ENCODE measurements at regions not wholly inside any gene's neighbourhood (a gene's known extent, or its start where the extent isn't known, plus 50 kb on each side); places are given as distances from the start of the nearest gene placed in this dataset.

DNA sequence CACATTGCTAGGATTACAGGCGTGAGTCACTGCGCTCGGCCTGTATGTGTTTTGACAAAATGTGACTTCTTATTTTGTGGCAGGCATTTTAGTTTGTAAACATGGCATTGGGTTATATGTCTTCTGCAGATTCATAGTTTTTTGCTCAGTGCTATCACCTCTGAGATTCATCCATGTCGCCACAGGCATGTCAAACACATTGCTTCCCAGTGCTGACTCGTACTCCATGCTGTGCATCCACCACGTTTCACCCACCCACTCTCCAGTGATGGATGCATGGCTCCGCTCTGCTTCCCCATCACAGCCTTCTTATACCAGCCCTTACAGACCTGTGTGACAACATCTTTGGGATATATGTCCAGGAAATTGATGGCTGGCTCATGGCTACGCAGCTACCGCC is 158.8 kb downstream of the GAS1 start:
- Histone ChIP-seq H3K23ac (ENCODE audit: low read depth, low read length, poor library complexity) (no peak overlapping the region), H2BK15ac (ENCODE audit: low read length) (no peak overlapping the region), H4K91ac (ENCODE audit: low read depth, low read length, poor library complexity) (no peak overlapping the region), H2BK5ac (ENCODE audit: low read length) (no peak overlapping the region), H3K27me3 (ENCODE audit: control insufficient read depth in 3 of 3, insufficient read depth in 3 of 3, low read depth in 1 of 3, low read length in 3 of 3) (no peaks in the 10 kb centered on the region), H3K9me3 (replicated peaks in 1 of 2; ENCODE audit: control insufficient read depth in 2 of 2, insufficient read depth in 1 of 2, low read depth in 1 of 2, low read length in 2 of 2) (no peaks in the 10 kb centered on the region), H3K36me3 (replicated peaks in 1 of 2; ENCODE audit: control insufficient read depth in 2 of 2, insufficient read depth in 2 of 2, low read length in 2 of 2) (no peaks in the 10 kb centered on the region), H3K27ac (replicated peaks; ENCODE audit: low read length) (no peak overlapping the region), H3K9ac (ENCODE audit: low read depth, low read length, poor library complexity) (no peak overlapping the region), H2BK12ac (ENCODE audit: low read length) (no peak overlapping the region), H2AFZ (ENCODE audit: low read length) (no peak overlapping the region), H3K4me3 (ENCODE audit: low read length in 2 of 2) (no peak overlapping the region), H3K4ac (ENCODE audit: low read length) (no peak overlapping the region), H3K4me2 (ENCODE audit: insufficient read depth, low read length, poor library complexity, severe bottlenecking) (no peak overlapping the region), H3K4me1 (ENCODE audit: control insufficient read depth in 2 of 2, insufficient read depth in 1 of 2, low read depth in 1 of 2, low read length in 2 of 2) (peaks cover 0 to 1% of the 10 kb centered on the region in 2 donors), H3K14ac (ENCODE audit: low read length) (no peak overlapping the region), H2BK120ac (ENCODE audit: low read depth, low read length) (no peak overlapping the region), H4K8ac (ENCODE audit: low read depth, low read length) (no peak overlapping the region), H3K79me1 (ENCODE audit: low read depth, low read length) (no peaks in the 10 kb centered on the region), H3K18ac (ENCODE audit: low read length) (peak overlapping the region; percentile 61), H2AK5ac (ENCODE audit: low read depth, low read length) (no peak overlapping the region)
- no peak for DNase-seq (ENCODE audit: low spot score)
- no CpG with 5 or more reads among the region's 9 CpGs for WGBS, 2 donors (ENCODE audit: extremely low coverage in 2 of 2, insufficient read length in 2 of 2, insufficient replicate concordance in 1 of 2)

DNA sequence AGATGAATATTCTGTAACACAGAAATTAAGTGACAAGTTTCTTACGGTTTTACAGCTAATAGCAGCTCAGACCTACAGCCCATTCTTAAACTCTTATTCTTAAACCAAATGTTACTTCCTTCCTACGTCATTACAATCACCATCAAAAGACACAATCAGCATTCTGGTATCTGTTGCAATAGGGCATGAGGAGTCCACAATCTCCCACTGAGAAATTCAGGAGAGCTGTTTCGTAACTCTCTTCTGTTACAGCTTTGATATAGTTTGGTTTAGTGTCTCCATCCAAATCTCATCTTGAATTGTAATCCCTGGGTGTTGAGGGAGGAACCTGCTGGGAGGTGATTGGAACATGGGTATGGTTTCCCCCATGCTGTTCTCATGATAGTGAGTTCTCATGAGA is 163.4 kb downstream of the GAS1 start:
- Histone ChIP-seq H2BK120ac (ENCODE audit: low read depth, low read length) (no peak overlapping the region), H4K91ac (ENCODE audit: low read depth, low read length, poor library complexity) (no peak overlapping the region), H4K8ac (ENCODE audit: low read depth, low read length) (no peak overlapping the region), H3K79me1 (ENCODE audit: low read depth, low read length) (no peaks in the 10 kb centered on the region), H2BK12ac (ENCODE audit: low read length) (no peak overlapping the region), H3K27me3 (ENCODE audit: control insufficient read depth in 3 of 3, insufficient read depth in 3 of 3, low read depth in 1 of 3, low read length in 3 of 3) (no peaks in the 10 kb centered on the region), H3K36me3 (replicated peaks in 1 of 2; ENCODE audit: control insufficient read depth in 2 of 2, insufficient read depth in 2 of 2, low read length in 2 of 2) (no peaks in the 10 kb centered on the region), H3K9ac (ENCODE audit: low read depth, low read length, poor library complexity) (no peak overlapping the region), H3K4ac (ENCODE audit: low read length) (no peak overlapping the region), H3K4me1 (ENCODE audit: control insufficient read depth in 2 of 2, insufficient read depth in 1 of 2, low read depth in 1 of 2, low read length in 2 of 2) (peaks cover 0 to 1% of the 10 kb centered on the region in 2 donors), H3K23ac (ENCODE audit: low read depth, low read length, poor library complexity) (no peak overlapping the region), H3K9me3 (replicated peaks in 1 of 2; ENCODE audit: control insufficient read depth in 2 of 2, insufficient read depth in 1 of 2, low read depth in 1 of 2, low read length in 2 of 2) (no peaks in the 10 kb centered on the region), H3K4me2 (ENCODE audit: insufficient read depth, low read length, poor library complexity, severe bottlenecking) (no peak overlapping the region), H2BK15ac (ENCODE audit: low read length) (no peak overlapping the region), H2BK5ac (ENCODE audit: low read length) (no peak overlapping the region), H3K14ac (ENCODE audit: low read length) (no peak overlapping the region), H2AK5ac (ENCODE audit: low read depth, low read length) (no peak overlapping the region), H2AFZ (ENCODE audit: low read length) (no peak overlapping the region), H3K27ac (replicated peaks; ENCODE audit: low read length) (no peak overlapping the region), H3K18ac (ENCODE audit: low read length) (no peak overlapping the region), H3K4me3 (ENCODE audit: low read length in 2 of 2) (no peak overlapping the region)
- DNase-seq (ENCODE audit: low spot score) = no peak
- WGBS, 2 donors (ENCODE audit: extremely low coverage in 2 of 2, insufficient read length in 2 of 2, insufficient replicate concordance in 1 of 2) = 100% methylated on average over 1 of the region's 3 CpGs; no CpG with 5 or more reads in 1 of the 2 donors

DNA sequence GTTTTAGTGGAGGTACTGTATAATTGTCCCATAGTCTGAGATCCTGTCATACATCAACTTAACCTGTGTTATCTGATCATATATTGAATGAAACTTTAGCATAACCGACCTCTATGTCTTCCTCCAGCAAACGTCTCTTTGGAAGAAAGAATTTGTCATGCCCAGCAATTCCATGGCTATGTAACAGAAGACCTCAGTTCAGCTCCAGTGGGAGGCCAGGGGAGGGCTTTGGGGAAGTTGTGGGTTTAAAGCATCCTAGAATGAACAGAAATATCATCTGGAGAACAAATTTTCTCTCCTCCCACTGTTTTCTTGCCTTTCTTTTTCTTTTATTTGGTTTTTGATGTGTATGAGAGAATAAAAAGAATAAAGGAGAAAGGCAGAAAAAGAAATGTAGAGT is 164.5 kb downstream of the GAS1 start:
- Histone ChIP-seq H2AFZ (ENCODE audit: low read length) (no peak overlapping the region), H4K91ac (ENCODE audit: low read depth, low read length, poor library complexity) (no peak overlapping the region), H3K18ac (ENCODE audit: low read length) (no peak overlapping the region), H2BK15ac (ENCODE audit: low read length) (no peak overlapping the region), H3K27ac (replicated peaks; ENCODE audit: low read length) (no peak overlapping the region), H3K9ac (ENCODE audit: low read depth, low read length, poor library complexity) (no peak overlapping the region), H3K4me2 (ENCODE audit: insufficient read depth, low read length, poor library complexity, severe bottlenecking) (no peak overlapping the region), H2BK12ac (ENCODE audit: low read length) (no peak overlapping the region), H3K4me3 (ENCODE audit: low read length in 2 of 2) (no peak overlapping the region), H3K23ac (ENCODE audit: low read depth, low read length, poor library complexity) (no peak overlapping the region), H2AK5ac (ENCODE audit: low read depth, low read length) (no peak overlapping the region), H3K14ac (ENCODE audit: low read length) (no peak overlapping the region), H3K4ac (ENCODE audit: low read length) (no peak overlapping the region), H3K9me3 (replicated peaks in 1 of 2; ENCODE audit: control insufficient read depth in 2 of 2, insufficient read depth in 1 of 2, low read depth in 1 of 2, low read length in 2 of 2) (no peaks in the 10 kb centered on the region), H2BK120ac (ENCODE audit: low read depth, low read length) (no peak overlapping the region), H4K8ac (ENCODE audit: low read depth, low read length) (no peak overlapping the region), H2BK5ac (ENCODE audit: low read length) (no peak overlapping the region), H3K79me1 (ENCODE audit: low read depth, low read length) (no peaks in the 10 kb centered on the region), H3K27me3 (ENCODE audit: control insufficient read depth in 3 of 3, insufficient read depth in 3 of 3, low read depth in 1 of 3, low read length in 3 of 3) (no peaks in the 10 kb centered on the region), H3K36me3 (replicated peaks in 1 of 2; ENCODE audit: control insufficient read depth in 2 of 2, insufficient read depth in 2 of 2, low read length in 2 of 2) (no peaks in the 10 kb centered on the region), H3K4me1 (ENCODE audit: control insufficient read depth in 2 of 2, insufficient read depth in 1 of 2, low read depth in 1 of 2, low read length in 2 of 2) (no peaks in the 10 kb centered on the region)
- no CpG with 5 or more reads among the region's 2 CpGs for WGBS, 2 donors (ENCODE audit: extremely low coverage in 2 of 2, insufficient read length in 2 of 2, insufficient replicate concordance in 1 of 2)
- no peak for DNase-seq (ENCODE audit: low spot score)

DNA sequence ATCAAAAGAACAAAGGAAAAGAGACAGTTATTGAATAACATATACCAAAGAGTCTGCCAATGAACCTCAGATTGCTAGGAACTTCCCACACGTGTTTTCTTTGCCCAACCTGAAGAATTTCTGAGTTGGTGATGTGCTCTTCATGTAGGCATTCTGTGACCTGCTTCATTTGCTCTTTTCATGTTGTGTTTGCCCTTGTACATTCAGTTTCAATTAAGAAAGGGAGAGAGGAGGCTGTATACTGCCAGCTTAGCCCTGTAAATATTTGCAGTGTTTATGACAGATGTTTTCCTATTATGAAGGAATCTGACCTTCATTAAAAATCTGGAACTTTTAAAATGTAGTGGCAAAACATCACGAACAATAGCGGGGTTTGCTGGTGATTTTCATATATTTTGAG is 168.5 kb downstream of the GAS1 start:
- H3K9me3 ChIP-seq (replicated peaks in 1 of 2; ENCODE audit: control insufficient read depth in 2 of 2, insufficient read depth in 1 of 2, low read depth in 1 of 2, low read length in 2 of 2) = no peaks in the 10 kb centered on the region
- no peak overlapping the region for H2AFZ ChIP-seq (ENCODE audit: low read length)
- H3K14ac ChIP-seq (ENCODE audit: low read length) = no peak overlapping the region
- no peak overlapping the region for H3K27ac ChIP-seq (replicated peaks; ENCODE audit: low read length)
- no CpG with 5 or more reads among the region's 3 CpGs for WGBS, 2 donors (ENCODE audit: extremely low coverage in 2 of 2, insufficient read length in 2 of 2, insufficient replicate concordance in 1 of 2)
- H2BK120ac ChIP-seq (ENCODE audit: low read depth, low read length) = no peak overlapping the region
- no peaks in the 10 kb centered on the region for H3K36me3 ChIP-seq (replicated peaks in 1 of 2; ENCODE audit: control insufficient read depth in 2 of 2, insufficient read depth in 2 of 2, low read length in 2 of 2)
- H3K23ac ChIP-seq (ENCODE audit: low read depth, low read length, poor library complexity) = no peak overlapping the region
- H2BK5ac ChIP-seq (ENCODE audit: low read length) = no peak overlapping the region
- H3K9ac ChIP-seq (ENCODE audit: low read depth, low read length, poor library complexity) = no peak overlapping the region
- H2AK5ac ChIP-seq (ENCODE audit: low read depth, low read length) = no peak overlapping the region
- H2BK15ac ChIP-seq (ENCODE audit: low read length) = no peak overlapping the region
- H3K4ac ChIP-seq (ENCODE audit: low read length) = no peak overlapping the region
- no peak overlapping the region for H3K4me3 ChIP-seq (ENCODE audit: low read length in 2 of 2)
- H4K8ac ChIP-seq (ENCODE audit: low read depth, low read length) = no peak overlapping the region
- no peaks in the 10 kb centered on the region for H3K79me1 ChIP-seq (ENCODE audit: low read depth, low read length)
- DNase-seq (ENCODE audit: low spot score) = no peak
- H3K27me3 ChIP-seq (ENCODE audit: control insufficient read depth in 3 of 3, insufficient read depth in 3 of 3, low read depth in 1 of 3, low read length in 3 of 3) = peaks cover 0 to 2% (median 0%) of the 10 kb centered on the region in 3 experiments
- no peak overlapping the region for H4K91ac ChIP-seq (ENCODE audit: low read depth, low read length, poor library complexity)
- H3K4me2 ChIP-seq (ENCODE audit: insufficient read depth, low read length, poor library complexity, severe bottlenecking) = no peak overlapping the region
- no peak overlapping the region for H2BK12ac ChIP-seq (ENCODE audit: low read length)
- no peak overlapping the region for H3K18ac ChIP-seq (ENCODE audit: low read length)
- H3K4me1 ChIP-seq (ENCODE audit: control insufficient read depth in 2 of 2, insufficient read depth in 1 of 2, low read depth in 1 of 2, low read length in 2 of 2) = no peaks in the 10 kb centered on the region

All from neuronal stem cell (in vitro differentiated cells).